C4-2B (cell line): ENCODE measurements at regions not wholly inside any gene's neighbourhood (a gene's known extent, or its start where the extent isn't known, plus 50 kb on each side); places are given as distances from the start of the nearest gene placed in this dataset.

Source experiments
- H3K27ac ChIP-seq: fragments of 450-650 bp; 2 replicates; pipeline ENCODE4 v1.5.1; 2017
- ZFX ChIP-seq: fragments of 450-650 bp; IDR thresholded peaks from 2 replicates; pipeline ENCODE4 v1.6.1; 2017
- TF ChIP-seq, protein P1 (sequence below): fragments of 450-650 bp; conservative IDR thresholded peaks from 2 replicates; pipeline ENCODE4 v1.5.1; 2017; ENCODE audit warnings: mild to moderate bottlenecking

DNA sequence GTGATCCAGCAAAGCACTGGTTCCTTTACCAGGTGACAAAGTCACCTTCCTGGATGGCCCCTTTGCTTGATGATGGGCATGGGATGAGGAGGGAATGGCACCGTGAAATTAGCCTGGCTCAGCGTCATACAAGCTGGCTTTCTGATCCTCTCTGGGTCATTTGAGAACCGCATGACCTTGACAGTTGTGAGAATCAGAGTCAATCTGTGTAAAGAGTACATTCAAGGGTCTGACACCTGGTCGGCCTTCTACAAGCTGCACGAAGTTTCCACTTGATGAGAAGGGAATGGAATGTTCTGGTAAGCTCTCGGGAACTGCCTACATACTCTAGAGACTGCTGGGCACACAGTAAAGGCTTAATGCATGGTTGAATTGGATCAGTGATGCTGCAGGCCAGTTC lies 319.8 kb upstream of the TLE3 start:
- no peak for TF ChIP-seq ZFX
- TF ChIP-seq, protein P1, sequence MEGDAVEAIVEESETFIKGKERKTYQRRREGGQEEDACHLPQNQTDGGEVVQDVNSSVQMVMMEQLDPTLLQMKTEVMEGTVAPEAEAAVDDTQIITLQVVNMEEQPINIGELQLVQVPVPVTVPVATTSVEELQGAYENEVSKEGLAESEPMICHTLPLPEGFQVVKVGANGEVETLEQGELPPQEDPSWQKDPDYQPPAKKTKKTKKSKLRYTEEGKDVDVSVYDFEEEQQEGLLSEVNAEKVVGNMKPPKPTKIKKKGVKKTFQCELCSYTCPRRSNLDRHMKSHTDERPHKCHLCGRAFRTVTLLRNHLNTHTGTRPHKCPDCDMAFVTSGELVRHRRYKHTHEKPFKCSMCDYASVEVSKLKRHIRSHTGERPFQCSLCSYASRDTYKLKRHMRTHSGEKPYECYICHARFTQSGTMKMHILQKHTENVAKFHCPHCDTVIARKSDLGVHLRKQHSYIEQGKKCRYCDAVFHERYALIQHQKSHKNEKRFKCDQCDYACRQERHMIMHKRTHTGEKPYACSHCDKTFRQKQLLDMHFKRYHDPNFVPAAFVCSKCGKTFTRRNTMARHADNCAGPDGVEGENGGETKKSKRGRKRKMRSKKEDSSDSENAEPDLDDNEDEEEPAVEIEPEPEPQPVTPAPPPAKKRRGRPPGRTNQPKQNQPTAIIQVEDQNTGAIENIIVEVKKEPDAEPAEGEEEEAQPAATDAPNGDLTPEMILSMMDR = no peak
- no peak overlapping the region for H3K27ac ChIP-seq

DNA sequence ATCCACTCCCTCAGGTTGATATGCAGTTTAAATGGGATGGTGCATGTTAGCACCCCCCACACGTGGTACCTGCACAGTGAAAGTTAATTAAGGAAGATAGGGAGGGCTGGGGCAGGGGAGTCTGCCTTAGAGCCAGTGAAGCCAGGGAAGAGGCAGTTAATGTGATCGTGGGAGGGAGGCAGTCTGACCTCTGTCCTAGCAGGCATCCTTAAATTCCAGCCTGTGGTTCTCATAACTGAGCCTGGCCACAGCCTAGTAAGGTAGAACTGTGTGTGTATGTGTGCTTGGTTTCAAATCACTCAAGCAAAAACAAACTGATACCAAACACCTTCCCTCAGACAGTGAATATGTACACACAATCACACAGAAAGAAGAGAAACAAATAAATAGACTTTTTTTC lies 319.1 kb upstream of the TLE3 start:
- TF ChIP-seq, protein P1 = no peak
- TF ChIP-seq ZFX = no peak
- H3K27ac ChIP-seq = no peak overlapping the region

DNA sequence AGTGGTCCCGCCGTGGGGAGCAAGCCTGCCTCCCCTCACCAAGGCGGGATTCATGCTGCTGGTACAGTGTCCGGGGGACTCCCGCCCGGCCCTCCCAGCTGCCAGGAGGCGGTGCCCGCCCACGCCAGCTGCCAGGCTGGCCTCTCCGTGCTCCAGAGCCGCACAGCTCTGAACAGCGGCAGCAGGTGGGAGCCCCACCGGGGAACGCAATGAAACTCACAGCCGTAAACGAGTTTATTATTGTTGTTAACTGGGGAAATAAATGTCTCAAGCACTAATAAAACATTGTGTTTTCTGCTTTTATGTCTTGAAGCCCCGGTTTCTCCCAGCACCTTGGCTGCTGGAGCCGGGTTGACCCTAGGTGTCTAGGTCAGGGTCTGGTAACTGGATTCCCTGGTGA lies 317.7 kb upstream of the TLE3 start:
- no peak for TF ChIP-seq ZFX
- TF ChIP-seq, protein P1 = no peak

DNA sequence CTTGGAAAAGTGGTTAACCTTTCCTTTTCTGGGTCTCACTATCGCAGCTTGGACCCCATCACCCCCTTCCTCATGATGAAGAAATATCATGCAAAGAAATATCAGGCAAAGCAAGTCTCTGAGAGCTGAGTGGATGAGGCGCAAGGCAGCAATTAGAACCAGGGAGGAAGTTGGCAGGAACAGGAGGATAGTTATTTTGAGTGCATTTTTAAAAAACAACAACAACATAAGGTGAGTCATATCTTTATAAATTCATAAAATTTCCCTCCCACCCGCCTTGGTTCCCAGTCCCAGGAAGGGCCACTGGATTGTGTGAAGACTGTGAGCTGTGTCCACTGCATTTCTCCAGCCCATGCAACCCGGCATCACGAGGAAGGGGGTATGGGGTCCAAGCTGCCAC lies 316.9 kb upstream of the TLE3 start:
- no peak overlapping the region for H3K27ac ChIP-seq
- TF ChIP-seq ZFX = no peak
- TF ChIP-seq, protein P1 = no peak

More for the DNA sequence above, 317.7 kb upstream of the TLE3 start:
- H3K27ac ChIP-seq = no peak overlapping the region

DNA sequence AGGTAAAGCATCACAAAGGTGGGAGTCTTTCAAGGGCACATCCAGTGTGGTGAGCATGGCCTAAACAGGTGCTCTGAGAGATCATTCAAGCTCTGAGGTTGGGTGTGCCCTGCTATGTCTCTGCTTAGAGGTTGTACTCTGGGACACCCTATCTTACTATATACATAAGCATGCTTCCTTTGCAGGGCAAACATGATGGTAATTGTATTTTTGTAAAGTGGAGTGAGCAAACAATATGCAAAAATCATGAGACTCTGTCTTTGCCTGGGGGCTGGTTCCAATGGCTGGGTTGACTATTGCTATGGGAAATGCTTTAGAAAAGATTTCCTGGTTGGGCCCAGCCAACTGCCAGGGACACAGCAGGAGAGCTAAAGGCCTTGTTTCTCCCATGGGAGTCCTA lies 315.1 kb upstream of the TLE3 start:
- no peak overlapping the region for H3K27ac ChIP-seq
- TF ChIP-seq, protein P1 = no peak
- TF ChIP-seq ZFX = no peak

DNA sequence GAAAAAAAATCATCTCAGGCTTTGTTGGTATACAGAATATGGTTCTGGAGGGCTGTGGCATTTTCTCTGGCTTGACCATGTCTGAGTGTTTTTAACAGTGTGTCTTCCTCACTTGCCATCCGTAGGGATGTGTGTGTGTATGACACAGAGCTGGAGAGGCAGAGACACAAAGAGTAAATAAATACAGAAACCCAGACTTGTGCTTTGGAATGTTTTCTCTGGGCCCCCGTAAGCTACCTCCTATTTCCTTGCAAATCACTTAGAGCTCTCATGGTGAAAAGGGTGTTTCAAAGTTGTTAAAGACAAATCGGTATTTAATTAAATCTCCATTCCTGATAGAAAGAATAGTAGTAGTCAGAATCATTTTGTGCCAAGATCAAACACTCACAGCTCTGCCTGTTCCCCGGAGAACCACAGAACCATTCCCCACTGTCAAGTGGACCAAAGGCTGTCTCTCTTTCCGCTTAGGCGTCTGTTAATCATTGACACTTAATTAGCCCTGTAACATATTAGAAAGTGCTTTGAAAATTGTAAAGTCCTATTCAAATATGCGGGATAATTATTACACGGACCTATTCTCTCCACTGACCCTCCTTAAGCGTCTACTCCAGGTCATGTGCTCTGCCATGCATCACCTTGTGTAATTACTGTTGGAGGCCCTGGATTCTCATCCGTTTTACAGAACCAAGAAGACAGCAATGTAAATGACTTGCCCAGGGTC lies 313.6 kb upstream of the TLE3 start:
- no peak overlapping the region for H3K27ac ChIP-seq
- TF ChIP-seq, protein P1 = no peak
- no peak for TF ChIP-seq ZFX

DNA sequence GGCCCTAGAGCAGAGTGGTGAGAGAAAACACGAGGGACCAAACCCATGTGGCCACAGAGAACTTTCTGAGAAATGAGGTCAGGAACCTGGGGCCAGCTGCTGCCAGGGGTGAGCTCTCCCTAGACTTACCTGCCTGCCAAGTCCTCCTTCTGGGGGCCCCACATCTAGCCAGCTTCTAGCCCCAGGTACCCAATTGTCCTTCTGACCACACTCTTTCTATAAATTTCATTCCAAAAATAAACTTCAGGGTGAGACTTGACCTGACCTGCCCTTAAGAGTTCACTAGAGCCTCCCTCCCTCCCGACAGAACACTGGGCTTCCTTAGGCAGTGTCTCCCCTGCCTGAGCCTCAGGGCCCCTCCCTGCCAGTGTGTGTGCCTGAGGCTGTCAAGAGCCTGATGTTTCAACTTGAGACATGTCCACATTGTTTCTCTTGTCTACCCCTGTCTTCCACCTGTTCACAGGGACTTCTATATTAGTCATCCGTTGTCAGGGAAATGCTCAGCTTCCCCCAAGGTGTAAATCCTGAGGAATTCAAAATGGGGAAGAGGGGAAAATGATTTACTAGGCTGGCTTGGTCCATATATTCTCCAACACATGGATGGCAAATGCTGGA lies 312.8 kb upstream of the TLE3 start:
- no peak overlapping the region for H3K27ac ChIP-seq
- TF ChIP-seq, protein P1 = no peak
- no peak for TF ChIP-seq ZFX
